GM19238 (cell line): ENCODE measurements at regions not wholly inside any gene's neighbourhood (a gene's known extent, or its start where the extent isn't known, plus 50 kb on each side); places are given as distances from the start of the nearest gene placed in this dataset.

Experiments used
- DNase-seq: peaks from one replicate; pipeline ENCODE4 v3.0.0; 2011; ENCODE audit warnings: low spot score; ENCODE audit not compliant: insufficient read length

DNA sequence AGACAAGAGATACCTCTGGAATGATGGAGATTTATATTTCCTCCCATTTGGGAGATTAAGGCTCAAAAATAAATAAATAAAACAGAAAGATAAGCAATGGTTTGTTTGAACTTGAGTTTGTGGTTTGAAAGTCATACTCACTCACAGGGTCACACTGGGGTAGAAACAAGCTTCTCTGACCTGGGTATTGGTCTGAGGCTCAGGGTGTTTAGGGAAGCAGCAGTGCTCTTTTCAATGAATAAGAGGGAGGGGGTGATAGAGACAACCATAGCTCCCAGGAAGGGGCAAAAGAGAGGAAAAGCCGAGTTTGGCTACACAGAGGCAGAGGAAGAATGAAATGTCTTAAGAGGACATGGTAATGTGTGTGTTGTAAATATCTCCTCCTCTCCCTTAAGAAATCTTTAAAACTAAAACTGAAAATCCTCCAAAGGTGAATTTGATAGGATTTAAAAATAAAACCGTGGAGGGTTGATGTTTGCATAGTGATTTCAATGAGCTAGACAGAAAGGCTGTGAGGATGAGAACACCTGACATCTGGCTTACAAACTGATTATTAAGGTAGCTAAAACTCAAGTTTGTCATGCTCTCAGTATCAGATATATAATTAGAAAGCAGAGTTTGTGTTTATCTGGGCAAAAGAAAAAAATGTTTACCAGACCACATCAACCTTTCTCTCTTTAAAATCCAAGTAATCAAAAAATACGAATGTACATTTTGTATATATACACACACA, 159.9 kb upstream of the TMEFF2 start:
- DNase-seq, result no peak

DNA sequence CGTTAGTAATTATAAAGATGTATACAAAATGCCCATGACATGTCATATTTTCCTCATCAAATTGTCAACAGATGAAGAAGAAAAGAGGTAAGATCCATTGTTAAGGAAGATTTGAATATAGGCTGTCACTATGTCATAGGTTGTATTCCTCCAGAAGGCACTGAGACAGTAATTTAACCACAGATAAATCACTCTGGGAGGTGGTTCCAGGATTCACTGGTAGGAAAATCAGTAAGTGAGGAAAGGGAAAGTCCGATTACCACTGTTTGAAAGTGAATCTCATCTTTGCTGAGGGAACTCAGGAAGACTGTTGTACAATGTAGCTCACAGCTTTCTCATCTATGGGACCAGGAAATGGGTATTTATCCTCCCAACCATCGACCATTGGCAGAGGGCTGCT, 152.8 kb upstream of the TMEFF2 start:
- DNase-seq, result no peak

DNA sequence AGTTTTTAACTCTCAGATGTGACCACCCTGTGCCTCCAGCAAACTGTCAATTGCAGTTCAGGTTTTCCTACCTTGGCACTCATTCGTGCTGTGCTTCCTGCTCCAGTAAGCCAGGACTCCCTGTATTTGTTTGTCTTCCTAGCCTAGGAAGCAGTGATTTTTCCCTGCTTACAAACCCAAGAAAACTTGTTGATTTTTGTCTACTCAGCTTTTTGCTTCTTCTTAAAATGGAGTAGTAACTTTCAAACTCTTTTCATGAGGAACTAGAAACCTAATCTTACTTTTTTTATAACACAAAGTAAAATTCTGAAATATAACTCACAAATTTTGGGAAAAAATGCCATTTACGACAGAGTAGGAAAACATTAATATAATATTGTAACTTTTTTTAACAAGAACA, 150.6 kb upstream of the TMEFF2 start:
- no peak for DNase-seq

DNA sequence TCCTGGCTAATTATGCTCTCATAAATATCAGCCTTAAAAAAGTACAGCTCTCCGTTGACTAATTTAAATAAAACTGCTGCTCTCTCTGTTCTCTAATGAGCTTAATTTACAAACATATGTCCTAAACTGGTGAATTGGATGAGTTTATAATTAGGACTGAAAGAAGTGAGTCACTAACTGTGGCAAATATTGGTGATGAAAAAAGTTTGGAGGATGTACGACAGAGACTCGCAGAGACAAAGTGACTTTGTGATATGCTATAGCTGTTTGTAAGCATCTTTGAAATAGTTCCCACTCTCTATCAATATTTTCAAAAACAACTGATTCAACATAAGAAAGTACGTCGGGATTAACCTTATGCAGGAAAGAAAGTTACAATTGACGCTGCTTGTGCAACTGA, 138.9 kb upstream of the TMEFF2 start:
- DNase-seq, result no peak

DNA sequence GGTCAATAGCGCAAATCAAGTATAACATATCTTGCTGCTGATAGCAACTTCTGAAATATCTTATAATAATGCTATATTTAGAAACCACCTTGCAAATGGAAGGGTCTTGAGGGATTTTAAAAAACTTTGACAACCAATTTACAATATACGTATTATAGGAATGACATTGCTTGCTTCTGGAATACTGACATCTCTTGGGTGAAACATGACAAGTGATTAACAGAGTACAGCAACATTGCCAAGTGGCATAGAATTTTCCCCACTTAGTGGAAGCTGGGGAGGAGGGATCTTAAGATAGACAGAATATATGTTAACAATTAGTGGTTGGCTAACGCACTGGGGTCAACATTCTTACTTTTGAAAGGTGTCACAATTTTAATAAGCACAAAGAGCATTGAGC, 133.6 kb upstream of the TMEFF2 start:
- DNase-seq, result no peak

DNA sequence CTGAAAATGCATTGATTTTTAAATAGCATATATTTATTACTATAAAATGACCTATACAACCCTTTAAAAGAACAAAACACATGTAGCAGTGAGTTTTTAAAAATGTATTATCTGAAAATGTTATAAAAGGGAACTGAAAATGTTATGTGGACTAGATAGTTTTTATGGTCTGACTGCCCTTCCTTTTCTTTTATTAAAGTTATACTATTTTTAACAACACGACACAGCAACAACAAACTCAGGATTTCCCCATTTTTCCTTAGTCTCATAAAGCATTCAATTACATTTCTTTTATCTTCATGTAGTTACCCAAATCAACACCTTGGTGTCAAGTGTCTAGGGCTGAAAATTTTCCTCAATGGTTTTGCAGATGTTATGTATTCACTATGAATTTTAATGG, 132.8 kb upstream of the TMEFF2 start:
- DNase-seq, result no peak

DNA sequence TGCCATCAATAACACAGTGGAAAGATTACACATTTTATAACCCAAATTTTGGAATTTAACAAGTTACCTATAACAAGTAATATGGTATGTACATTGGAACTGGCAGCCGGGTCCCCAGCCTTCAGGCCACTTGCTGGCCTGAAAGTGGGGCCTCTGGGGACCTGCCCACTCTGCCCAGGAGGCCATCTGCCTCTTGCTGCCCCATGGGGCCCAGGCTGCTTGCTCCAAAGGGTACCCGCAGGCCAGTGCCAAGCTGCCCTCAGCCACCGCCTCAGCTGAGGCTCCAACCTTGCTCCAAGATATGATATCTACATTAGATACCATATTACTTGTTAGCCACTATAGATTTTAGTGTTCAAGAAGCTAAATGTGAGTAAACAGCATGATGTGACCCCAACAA, 120.8 kb upstream of the TMEFF2 start:
- no peak for DNase-seq

DNA sequence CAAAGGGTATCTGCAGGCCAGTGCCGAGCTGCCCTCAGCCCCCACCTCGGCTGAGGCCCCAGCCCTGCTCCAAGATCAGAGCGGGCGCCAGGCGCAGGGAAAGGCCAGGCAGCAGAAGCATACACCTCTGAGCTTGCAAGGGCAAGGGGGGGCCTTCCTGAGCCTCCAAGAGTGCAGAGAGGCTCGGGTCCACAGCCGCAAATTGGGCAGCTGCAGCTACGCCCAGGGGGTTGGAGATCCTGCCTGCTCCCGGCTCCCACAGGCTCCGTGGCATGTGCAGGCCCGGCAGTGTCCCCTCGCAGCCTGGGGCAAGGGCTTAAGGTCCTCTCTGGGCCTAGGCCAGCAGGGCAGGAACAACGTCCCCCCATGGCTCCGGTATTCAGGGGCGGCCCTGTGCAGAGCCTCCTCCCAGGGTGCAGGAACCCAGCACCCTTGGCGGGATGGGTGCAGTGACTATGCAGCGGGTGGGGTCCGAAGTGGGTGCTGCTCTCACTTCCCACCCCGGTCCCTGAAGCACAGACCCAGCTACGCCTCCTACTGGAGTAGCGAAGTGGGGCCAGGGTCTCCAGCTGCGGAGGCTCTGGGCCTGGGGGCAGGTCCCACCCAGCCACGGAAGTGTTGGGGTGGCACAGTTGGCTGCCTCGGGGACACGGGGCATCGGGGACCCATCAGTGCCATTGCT, 120.2 kb upstream of the TMEFF2 start:
- no peak for DNase-seq

DNA sequence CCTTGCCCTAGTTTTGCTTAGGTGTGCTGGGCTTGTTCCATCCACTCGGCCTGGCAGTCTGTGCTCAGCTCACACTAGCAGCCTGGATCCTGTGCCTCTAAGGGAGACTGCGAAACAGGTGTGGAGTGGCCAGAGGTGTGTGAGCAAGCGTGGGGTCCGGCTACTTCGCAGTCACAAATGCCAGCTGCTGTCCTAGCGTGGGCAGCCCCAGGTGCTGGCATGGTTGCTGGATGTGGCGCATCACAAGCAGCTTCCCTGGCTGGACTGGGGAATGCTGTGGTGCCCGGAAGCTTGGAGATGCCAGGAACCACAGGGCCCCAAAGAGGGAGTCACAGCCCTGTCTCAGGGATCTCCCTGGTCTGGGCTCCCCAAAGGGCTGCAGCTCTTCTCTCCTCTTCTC, 119.0 kb upstream of the TMEFF2 start:
- DNase-seq, result no peak

DNA sequence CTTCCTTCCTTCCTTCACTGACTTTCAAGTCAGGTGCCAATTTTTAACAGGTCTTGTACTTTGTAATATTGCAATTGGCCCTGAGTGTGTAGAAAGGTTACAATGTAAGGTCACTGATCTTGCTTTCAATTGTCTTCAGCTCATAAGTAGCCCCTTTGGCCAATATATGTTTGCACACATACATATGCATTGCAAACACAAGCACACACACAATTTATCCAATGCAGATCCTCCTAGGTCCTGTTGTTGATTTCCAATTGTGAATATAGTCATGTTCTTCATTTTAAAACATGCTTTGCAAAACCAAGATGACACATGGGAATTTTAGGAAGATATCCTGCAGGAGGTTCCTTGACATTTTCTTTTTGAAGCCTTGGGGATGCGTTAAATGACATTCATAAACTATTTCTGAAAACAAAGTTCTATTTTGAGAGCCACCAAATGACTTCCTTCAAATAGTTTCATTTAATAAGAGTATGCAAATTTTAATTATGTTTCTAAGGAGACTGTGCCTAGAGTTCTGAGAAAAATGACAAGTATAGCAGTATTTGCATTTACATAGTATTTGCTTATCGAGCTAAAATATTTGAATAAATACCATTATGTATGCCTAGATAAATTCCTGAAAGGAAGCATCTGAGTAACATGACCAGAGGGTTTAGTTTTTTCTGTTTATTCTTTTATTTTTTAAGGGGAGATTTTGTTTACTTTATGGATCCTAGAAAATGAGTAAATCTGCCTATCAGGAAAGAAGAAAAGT, 117.1 kb upstream of the TMEFF2 start:
- DNase-seq, result no peak

DNA sequence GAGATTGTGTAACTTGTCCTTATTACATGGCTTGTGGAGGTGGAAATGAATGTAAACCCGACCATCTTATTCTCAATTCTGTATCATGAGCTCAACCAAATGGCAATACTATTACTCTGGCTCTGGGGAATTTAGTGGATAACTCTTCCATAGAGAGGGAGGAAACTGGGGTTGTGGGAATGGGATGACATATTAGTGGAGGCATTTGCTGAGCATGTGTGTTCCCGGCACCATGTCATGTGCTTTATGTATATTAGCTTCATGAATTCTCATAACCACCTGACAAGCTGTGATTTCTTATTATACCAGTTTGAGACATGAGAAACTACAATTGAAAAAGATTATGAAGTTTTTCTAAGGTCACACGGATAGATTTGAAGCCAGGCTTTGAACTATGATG, 112.8 kb upstream of the TMEFF2 start:
- no peak for DNase-seq

DNA sequence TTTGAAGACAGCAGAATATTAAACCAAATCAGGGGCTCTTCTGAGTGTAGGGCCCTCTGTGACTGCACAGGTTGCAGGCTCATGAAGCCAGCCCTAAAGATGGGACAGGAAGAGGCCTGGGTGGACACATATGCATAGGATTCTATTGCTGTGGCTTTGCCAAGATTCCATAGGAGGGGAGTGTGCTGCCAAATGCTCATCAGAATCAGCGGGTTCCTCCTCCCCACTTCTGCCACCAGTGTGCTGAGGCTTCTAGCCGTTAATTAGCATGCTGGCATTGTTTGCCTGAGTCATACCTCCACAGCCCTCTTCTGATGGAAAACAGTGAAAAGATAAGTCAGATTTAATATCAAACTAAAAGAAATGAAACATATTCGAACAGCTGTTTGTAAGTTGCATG, 103.9 kb upstream of the TMEFF2 start:
- DNase-seq, result no peak

DNA sequence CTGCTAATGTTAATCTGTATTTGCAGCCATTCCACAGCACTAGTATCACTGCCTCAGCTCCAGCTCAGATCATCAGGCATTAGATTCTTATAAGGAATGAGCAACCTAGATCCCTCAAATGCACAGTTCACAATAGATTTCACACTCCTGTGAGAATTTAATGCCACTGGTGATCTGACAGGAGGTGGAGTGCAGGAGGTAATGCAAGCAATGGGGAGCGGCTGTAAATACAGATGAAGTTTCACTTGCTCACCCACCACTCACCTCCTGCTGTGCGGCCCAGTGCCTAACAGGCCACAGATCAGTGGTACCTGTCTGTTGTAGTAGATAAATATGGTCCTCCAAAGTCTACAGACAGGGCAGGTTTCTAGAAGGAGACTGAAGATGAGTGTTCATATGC, 97.7 kb upstream of the TMEFF2 start:
- no peak for DNase-seq

DNA sequence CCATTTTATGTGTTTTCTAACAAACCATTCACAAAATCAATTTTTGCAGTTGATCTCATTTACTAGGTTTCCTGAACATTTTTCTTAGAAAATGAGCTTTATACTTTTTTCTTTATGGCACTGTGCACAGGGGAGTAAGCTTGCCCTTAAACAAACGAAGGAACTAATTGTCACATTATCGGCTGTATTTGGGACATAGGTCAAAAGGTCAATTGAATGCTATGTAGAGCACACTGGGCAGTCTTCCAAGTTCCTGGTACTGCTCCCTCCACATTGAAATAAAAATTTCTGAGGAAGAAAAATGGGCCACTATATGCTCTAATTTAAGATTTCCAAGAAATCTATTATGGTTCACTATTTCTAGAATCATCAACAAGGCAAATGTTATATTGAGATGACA, 93.6 kb upstream of the TMEFF2 start:
- no peak for DNase-seq

DNA sequence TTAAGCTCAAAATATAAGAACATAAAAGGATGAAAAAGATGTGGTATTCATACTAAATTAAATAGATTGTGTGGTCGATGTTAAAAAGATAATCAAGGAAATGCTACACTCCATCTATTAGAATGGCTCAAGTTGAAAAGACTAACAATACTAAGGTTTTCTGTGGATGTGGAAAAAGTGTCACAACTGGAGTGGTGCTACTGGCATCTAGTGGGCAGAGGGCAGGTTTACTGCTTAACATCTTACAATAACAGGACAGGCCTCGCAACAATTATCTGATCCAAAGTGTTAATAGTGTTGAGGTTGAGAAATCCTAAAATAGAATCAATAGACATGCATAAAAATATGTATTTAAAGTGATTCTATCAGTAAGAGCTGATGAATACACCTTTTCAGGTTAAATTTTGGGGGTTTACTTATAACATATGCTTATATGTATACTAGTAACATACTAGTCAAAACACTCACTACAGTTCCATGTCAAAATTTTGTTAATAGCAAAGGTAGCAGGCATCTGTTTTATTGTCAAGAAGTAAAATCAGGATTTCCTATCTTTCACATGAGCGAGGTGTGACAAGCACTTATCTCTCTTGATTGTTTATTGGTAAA, 91.5 kb upstream of the TMEFF2 start:
- no peak for DNase-seq

DNA sequence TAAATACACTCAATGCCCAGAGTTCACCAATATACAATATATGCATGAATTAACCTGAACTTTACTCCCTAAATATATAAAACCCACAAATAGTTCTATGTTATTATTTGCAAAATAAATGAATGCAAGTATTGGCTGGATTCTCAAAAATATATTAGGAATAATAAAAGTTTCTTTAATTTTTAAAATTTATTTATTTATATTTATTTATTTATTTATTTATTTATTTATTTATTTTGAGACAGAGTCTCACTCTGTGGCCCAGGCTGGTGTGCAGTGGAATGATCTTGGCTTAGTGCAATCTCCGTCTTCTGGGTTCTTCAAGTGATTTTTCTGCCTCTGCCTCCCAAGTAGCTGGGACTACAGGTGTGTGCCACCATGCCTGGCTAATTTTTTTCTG, 88.7 kb upstream of the TMEFF2 start:
- no peak for DNase-seq

DNA sequence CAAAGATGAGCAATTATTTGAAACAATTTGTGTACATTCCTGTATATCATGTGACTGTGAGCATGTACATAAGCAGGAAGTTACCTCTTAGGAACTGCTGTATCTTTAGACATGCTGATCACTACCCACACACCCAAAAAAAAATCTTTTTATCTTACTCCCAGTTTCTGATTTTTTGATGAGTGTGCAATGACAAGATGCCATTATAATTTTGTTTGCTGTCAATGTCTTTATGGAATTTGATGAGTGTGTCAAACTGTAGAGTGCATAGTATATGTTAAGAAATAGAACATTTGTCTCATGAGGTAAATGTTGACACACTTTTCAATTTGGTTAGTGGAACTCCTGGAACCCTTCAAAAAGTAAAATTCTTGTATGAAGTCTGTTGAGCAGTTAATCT, 84.0 kb upstream of the TMEFF2 start:
- DNase-seq, result no peak

DNA sequence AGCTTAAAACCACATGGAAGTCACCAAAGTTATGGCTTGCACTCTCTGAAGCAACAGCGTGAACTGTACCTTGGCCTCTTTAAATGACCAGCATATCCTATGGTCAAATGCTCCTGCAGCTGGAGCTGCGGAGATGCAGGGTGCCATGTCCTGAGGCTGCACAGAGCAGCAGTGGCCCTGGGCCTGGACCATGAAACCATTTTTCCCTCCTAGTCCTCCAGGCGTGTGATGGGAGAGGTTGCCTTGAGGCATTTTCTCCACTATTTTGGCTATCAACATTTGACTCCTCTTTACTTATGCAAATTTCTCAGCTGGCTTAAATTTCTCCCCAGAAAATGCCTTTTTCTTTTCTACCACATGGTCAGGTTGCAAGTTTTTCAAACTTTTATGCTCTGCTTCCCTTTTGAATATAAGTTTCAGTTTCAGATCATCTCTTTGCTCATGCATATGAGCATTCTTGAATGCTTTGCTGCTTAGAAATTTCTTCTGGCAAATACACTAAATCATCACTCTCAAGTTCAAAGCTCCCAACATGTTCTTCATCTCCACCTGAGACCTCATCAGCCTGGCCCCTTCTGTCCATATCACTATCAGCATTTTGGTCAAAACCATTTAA, 82.9 kb upstream of the TMEFF2 start:
- no peak for DNase-seq

DNA sequence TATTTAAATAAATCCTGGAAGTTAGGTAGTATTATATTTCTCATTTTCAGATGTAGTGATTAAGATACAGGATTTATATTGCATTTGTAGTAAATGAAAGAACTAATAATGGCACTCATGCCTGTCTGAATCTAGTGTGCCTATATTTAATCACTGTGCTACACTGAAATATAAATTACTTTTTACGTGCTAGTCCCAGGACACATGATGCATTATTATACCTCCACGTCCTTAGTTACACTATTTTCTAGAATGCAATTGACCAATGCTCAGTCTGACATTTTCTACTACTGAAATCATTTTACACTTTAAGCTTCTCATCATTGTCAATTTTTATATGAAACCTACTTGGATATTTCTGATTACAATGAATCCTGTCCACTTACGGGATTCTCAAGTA, 80.9 kb upstream of the TMEFF2 start:
- no peak for DNase-seq

DNA sequence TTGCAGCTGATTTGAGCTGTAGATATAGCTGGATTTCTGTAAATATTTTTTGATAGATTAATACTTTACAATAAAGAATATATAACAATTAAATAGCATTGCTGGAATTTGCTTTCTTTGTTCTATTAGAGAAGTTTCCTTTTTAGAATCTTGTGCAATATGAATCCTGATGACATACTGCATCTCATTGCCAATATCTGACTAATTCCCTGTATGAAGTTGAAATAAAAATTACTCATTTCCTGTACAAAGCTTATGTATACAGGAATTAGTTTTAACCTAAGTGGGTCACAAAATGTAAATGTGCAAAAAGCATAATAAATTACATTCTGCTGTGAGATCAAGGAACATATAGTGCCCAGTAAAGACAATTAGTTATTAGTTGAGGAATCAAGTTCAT, 72.8 kb upstream of the TMEFF2 start:
- DNase-seq, result no peak

DNA sequence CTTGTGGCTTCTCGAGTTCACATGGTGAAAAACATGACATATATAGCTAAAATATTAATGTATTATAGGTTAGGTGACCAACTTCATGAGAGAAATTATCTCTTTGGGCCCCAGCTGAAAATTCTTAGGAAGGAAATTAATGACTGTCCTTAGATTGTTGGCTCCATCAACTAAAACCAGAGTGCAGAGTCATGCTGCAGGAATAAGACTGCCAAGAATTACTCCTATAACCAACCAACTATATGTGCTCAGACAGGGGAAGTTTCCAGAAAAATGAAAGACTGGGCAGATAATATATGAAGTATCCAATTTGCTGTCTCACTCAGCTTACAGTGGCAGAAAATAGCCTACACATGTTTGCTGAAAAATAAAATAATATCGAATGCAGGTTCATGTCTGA, 71.0 kb upstream of the TMEFF2 start:
- no peak for DNase-seq

DNA sequence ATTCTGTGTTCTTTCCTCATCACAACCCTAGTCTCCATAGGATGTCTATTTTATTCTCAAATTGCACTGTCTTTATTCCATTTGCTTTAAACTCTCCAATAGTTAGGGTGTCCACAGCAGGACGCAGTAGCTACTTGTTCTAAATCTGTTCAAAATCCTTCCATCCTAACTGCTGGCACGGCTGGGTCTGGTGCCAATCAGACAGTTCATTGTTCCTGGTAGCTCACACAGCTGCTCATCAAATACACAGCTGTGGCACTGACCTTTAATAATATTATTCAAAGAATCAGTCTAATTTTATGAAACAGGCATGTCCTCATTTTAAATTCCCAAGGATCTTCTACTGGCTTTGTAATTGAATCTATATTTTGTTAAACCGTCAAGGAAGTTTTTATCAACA, 59.7 kb upstream of the TMEFF2 start:
- DNase-seq, result no peak
